Lung (tissue), 11 donors: ENCODE measurements at regions not wholly inside any gene's neighbourhood (a gene's known extent, or its start where the extent isn't known, plus 50 kb on each side); places are given as distances from the start of the nearest gene placed in this dataset.

Experiments
- ATAC-seq: fragments of 200-7000 bp; cut with Tn5 transposase; one replicate; pipeline ENCODE4 v1.9.1; 2020; ENCODE audit warnings: moderate number of reproducible peaks; ENCODE audit not compliant: insufficient read depth, low FRiP score
- DNase-seq, 3 donors: peaks; one replicate each; pipeline ENCODE4 v3.0.0-alpha.2; 2013 to 2017
- H3K27ac ChIP-seq, 2 donors: one replicate each; pipeline ENCODE4 v1.5.1; 2013; ENCODE audit warnings: mild to moderate bottlenecking in 2 of 2, moderate library complexity in 2 of 2, control low read depth in 1 of 2, inconsistent platforms in 1 of 2, low read depth in 1 of 2, low read length in 1 of 2
- H3K27me3 ChIP-seq, 3 donors: one replicate each; pipeline ENCODE4 v1.5.1; 2013; ENCODE audit warnings: low read length in 2 of 3; ENCODE audit not compliant: control insufficient read depth in 3 of 3, insufficient read depth in 3 of 3
- H3K36me3 ChIP-seq, 4 donors: one replicate each; pipeline ENCODE4 v1.5.1; 2013; ENCODE audit warnings: low read length in 4 of 4, mild to moderate bottlenecking in 1 of 4, moderate library complexity in 1 of 4; ENCODE audit not compliant: control insufficient read depth in 4 of 4, insufficient read depth in 4 of 4
- H3K4me1 ChIP-seq, 5 donors: one replicate each; pipeline ENCODE4 v1.5.1; 2013; ENCODE audit warnings: low read length in 5 of 5, mild to moderate bottlenecking in 2 of 5, moderate library complexity in 1 of 5; ENCODE audit not compliant: control insufficient read depth in 5 of 5, insufficient read depth in 5 of 5
- H3K4me3 ChIP-seq: one replicate; pipeline ENCODE4 v1.5.1; 2013; ENCODE audit warnings: mild to moderate bottlenecking, control low read depth, moderate library complexity
- H3K9ac ChIP-seq, 2 donors: one replicate each; pipeline ENCODE4 v1.5.1; 2013; ENCODE audit warnings: low read length in 2 of 2, control low read depth in 1 of 2; ENCODE audit not compliant: insufficient read depth in 1 of 2
- H3K9me3 ChIP-seq, 4 donors: one replicate each; pipeline ENCODE4 v1.5.1; 2013; ENCODE audit warnings: low read length in 3 of 4, mild to moderate bottlenecking in 1 of 4, moderate library complexity in 1 of 4; ENCODE audit not compliant: control insufficient read depth in 4 of 4, insufficient read depth in 3 of 4
- WGBS, 2 donors: extraction: QIAGEN DNeasy Blood & Tissue Kit; methylation state at CpG; one replicate each; pipeline ENCODE4 v1.1.7; 2013; 5-methylcytosine and 5-hydroxymethylcytosine counted together
- TF ChIP-seq, protein P1 (sequence below): IDR thresholded peaks from 2 replicates; pipeline ENCODE4 v1.5.1; 2012; ENCODE audit warnings: mild to moderate bottlenecking; ENCODE audit errors: control extremely low read depth, extremely low read depth
- donor health status: control.
- donor health status: control.
- donor health status: Bipolar disorder and iron deficiency.
- donor health status: healthy.
- donor health status: DM: yes; HTN: yes; CAD: no.

DNA sequence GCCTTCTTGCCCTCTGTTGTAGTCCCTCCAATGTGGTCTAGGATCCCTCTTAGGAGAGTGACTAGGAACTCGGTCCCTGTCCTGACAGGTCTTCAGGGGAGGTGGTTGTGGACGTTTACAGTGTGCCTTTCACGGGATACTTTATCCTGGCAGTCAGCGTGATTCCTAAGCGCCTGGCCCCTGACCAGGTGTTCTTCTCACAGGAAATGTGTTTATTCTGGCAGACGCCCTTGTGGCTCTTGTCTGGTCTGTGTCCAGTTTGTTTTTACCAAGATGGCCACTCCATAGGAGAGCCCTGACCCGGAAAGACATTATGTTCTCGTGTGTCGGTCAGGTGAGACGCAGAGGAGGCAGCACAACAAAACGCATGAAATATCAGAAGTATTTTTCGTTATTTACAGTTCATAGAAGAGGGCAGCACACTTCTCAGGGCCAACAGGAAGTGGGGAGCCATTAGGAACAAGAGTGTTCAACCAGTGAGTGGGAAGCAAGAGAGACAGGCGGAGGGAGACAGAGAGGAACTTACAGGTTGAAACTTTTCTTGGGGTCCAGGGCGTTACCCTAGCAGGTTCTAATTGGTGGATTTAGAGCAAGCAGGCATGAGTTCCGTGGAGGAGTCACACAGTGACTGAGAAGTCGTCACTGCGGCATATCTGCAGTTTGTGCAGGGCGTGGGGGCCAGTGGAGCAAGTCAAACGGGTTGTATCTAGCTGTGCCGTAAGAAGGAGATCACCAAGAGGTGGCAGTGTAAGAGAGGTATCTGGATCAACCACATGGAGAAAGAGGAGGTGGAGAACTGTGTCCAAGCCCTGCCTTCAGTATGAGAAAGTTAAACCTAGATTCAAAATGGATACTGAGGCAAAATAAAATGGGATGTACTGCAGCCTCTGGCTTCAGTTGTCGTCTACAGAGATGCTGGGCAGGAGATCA lies 412.9 kb downstream of the ZSWIM6 start:
- ATAC-seq (no peak), DNase-seq (no peak)
- 82 to 88% methylated on average over 21 of the region's 21 CpGs for WGBS, 2 donors

DNA sequence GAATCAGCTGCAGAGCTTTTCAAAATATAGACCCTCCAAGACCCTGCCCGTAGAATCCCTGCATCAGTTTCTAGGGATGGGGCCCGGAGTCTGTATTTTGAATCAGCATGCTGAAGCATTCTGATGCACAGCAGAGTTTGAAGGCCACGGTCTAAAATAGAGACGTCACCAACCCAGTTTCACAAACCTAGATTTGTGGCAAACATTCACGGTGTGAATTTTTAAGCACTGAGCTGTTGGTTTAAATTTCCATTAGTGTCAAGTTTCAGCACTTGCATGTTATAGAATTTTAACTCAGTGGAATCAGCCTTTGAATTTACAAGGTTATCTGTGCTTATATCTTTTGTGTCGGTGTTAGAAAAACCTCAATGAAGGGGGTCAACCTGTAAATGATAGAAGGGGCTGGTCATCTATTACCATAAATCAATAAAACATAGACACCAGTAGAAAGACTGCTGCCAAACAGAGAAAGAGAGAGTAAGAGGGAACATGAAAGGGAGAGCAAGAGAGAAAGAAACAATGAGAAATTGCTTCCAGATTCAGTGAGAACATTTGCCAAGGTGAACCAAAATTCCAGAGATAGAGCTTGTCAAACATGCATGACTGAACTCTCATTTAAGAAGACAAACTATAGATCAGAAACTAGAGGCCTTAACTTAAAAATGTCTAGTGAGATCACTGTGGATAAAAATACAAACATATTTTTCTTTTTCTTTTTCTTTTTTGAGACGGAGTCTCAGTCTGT lies 414.9 kb downstream of the ZSWIM6 start:
- no peak for DNase-seq
- H3K27ac ChIP-seq: no peak overlapping the region
- TF ChIP-seq, protein P1, sequence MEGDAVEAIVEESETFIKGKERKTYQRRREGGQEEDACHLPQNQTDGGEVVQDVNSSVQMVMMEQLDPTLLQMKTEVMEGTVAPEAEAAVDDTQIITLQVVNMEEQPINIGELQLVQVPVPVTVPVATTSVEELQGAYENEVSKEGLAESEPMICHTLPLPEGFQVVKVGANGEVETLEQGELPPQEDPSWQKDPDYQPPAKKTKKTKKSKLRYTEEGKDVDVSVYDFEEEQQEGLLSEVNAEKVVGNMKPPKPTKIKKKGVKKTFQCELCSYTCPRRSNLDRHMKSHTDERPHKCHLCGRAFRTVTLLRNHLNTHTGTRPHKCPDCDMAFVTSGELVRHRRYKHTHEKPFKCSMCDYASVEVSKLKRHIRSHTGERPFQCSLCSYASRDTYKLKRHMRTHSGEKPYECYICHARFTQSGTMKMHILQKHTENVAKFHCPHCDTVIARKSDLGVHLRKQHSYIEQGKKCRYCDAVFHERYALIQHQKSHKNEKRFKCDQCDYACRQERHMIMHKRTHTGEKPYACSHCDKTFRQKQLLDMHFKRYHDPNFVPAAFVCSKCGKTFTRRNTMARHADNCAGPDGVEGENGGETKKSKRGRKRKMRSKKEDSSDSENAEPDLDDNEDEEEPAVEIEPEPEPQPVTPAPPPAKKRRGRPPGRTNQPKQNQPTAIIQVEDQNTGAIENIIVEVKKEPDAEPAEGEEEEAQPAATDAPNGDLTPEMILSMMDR: no peak
- no peak for ATAC-seq
- H3K36me3 ChIP-seq: no peaks in the 10 kb centered on the region
- H3K9ac ChIP-seq: no peak overlapping the region
- H3K9me3 ChIP-seq: peaks cover 0 to 3% (median 0%) of the 10 kb centered on the region in 4 donors
- 92 to 93% methylated on average over 7 of the region's 7 CpGs for WGBS, 2 donors
- no peak overlapping the region for H3K4me3 ChIP-seq
- no peaks in the 10 kb centered on the region for H3K27me3 ChIP-seq
- H3K4me1 ChIP-seq: no peaks in the 10 kb centered on the region

More for the DNA sequence above, 412.9 kb downstream of the ZSWIM6 start:
- TF ChIP-seq, protein P1: no peak
- H3K9me3 ChIP-seq: no peaks in the 10 kb centered on the region
- no peak overlapping the region for H3K27ac ChIP-seq
- H3K36me3 ChIP-seq: no peaks in the 10 kb centered on the region
- H3K9ac ChIP-seq: no peak overlapping the region
- H3K4me1 ChIP-seq: no peaks in the 10 kb centered on the region
- H3K27me3 ChIP-seq: no peaks in the 10 kb centered on the region
- H3K4me3 ChIP-seq: no peak overlapping the region

- TF ChIP-seq, protein P1: no peak
- no peaks in the 10 kb centered on the region for H3K4me1 ChIP-seq
- WGBS, 2 donors: 93 to 96% methylated on average over 7 of the region's 7 CpGs
- no peaks in the 10 kb centered on the region for H3K27me3 ChIP-seq
- ATAC-seq: no peak
- peaks cover 0 to 3% (median 0%) of the 10 kb centered on the region in 4 donors for H3K9me3 ChIP-seq
- no peak overlapping the region for H3K4me3 ChIP-seq
- no peaks in the 10 kb centered on the region for H3K36me3 ChIP-seq
- no peak overlapping the region for H3K9ac ChIP-seq
- DNase-seq: no peak
- H3K27ac ChIP-seq: no peak overlapping the region
Measured at GRCh38 chr5:61748121-61748520, 416.1 kb downstream of the ZSWIM6 start.
